GM10266 (cell line): ENCODE measurements at regions not wholly inside any gene's neighbourhood (a gene's known extent, or its start where the extent isn't known, plus 50 kb on each side); places are given as distances from the start of the nearest gene placed in this dataset.

Source experiments
- DNase-seq: peaks from one replicate; pipeline ENCODE4 v3.0.0; 2012; ENCODE audit errors: extremely low spot score
- CTCF ChIP-seq: IDR thresholded peaks from 2 replicates; pipeline ENCODE4 v1.5.1; 2012; ENCODE audit warnings: mild to moderate bottlenecking, low read depth; ENCODE audit not compliant: control insufficient read depth, insufficient read depth; ENCODE audit errors: missing control alignments

GRCh38 chr1:80211691-80212380 is 1205.3 kb upstream of the ADGRL4 start:
- no peak for TF ChIP-seq CTCF
- no peak for DNase-seq

- no peak for TF ChIP-seq CTCF
- no peak for DNase-seq
Observed at GRCh38 chr1:80202118-80202517, 1195.6 kb upstream of the ADGRL4 start.

- DNase-seq, result no peak
- no peak for TF ChIP-seq CTCF
Observed at GRCh38 chr1:80194221-80194620, 1187.7 kb upstream of the ADGRL4 start.

- DNase-seq, result no peak
- no peak for TF ChIP-seq CTCF
Observed at GRCh38 chr1:80181418-80181817, 1174.9 kb upstream of the ADGRL4 start.

- DNase-seq, result no peak
- no peak for TF ChIP-seq CTCF
Observed at GRCh38 chr1:80171631-80172030, 1165.1 kb upstream of the ADGRL4 start.

GRCh38 chr1:80170811-80171485 is 1164.4 kb upstream of the ADGRL4 start:
- no peak for DNase-seq
- no peak for TF ChIP-seq CTCF

GRCh38 chr1:80164150-80164549 is 1157.6 kb upstream of the ADGRL4 start:
- TF ChIP-seq CTCF, result no peak
- DNase-seq, result no peak
